NCI-H524 (cell line): ENCODE measurements at regions not wholly inside any gene's neighbourhood (a gene's known extent, or its start where the extent isn't known, plus 50 kb on each side); places are given as distances from the start of the nearest gene placed in this dataset.

Experiments used
- DNase-seq, 2 experiments: peaks; one replicate each; lab custom pipeline; 2025; lab: John Stamatoyannopoulos, UW

GRCh38 chr5:74916831-74917710, 50.9 kb upstream of the FAM169A start:
- DNase-seq: no peak
